CD1c-positive myeloid dendritic cell (primary cell): ENCODE measurements at regions not wholly inside any gene's neighbourhood (a gene's known extent, or its start where the extent isn't known, plus 50 kb on each side); places are given as distances from the start of the nearest gene placed in this dataset.

Source experiments
- DNase-seq: peaks from one replicate; pipeline ENCODE4 v3.0.0-alpha.2; 2016; ENCODE audit errors: extremely low spot score

- no peak for DNase-seq
Measured at GRCh38 chr3:22216601-22217000, 465.6 kb upstream of the ZNF385D start.

GRCh38 chr3:22225161-22225560 lies 474.2 kb upstream of the ZNF385D start:
- no peak for DNase-seq

DNA sequence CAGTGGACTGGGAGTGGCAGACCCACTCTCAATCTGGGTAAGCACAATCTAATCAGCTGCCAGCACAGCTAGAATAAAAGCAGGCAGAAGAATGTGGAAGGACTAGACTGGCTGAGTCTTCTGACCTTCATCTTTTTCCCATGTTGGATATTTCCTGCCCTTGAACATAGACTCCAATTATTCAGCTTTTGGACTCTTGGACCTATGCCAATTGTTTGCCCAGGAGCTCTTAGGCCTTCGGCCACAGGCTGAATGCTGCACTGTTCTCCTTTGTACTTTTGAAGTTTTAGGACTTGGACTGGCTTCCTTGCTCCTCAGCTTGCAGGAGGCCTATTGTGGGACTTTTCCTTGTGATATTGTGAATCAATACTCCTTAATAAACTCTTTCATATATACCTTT lies 477.7 kb upstream of the ZNF385D start:
- no peak for DNase-seq

DNA sequence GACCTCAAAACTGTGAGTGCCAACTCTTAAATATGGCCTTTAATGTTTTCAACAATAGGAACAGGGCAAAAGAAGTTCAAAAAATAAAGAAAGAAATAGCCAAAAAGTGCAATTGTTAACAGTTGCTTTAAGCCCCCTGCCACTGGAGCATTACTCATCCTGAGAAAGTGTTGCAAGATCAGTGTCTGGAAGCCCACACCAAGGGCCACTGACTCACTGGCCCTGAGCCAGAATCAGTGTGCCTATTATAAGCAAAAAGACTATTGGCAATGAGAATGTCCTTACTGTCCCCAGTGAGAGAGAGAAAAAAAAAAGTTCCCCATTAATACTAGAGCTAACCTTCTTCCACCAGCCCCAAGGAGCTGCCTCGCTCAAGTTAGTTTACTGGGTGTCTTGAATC lies 480.1 kb upstream of the ZNF385D start:
- DNase-seq, result no peak

GRCh38 chr3:22236490-22237270 lies 485.7 kb upstream of the ZNF385D start:
- DNase-seq, result peak; percentile 32

DNA sequence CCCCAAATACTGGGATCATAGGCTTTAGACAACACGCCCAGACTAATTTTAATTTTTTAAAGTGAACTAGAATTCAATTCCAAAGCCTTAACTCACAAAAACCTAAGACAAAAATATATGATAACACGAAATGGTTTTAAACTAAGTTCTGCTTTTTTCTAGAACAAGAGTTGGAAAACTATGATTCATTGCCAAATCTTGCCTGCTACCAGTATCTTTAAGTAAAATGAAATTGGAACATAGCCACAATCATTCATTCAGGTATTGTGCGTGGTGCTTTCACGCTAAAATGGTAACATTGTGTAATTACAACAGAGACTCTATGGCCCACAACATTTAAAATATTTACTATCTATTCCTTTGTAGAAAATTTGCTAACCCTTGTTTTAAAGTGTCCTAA lies 488.0 kb upstream of the ZNF385D start:
- no peak for DNase-seq

DNA sequence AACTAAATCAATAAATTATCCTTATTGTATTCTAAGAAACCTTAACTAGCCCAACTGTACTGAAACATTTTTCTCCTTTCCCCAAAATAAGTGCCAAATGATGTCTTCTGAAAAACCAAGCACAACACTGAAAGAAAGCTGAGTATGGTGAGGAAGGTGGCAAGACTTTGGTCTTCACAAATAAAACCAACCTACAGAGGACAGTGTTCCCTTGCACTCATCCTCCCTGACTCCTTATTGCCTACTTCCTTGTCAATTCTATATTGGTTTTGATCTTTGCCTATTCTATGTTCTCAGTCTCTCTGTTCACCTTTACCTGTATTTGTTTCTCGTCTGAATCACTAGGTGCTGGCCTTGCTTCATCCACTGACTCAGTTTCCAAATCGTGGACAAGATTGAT lies 490.1 kb upstream of the ZNF385D start:
- DNase-seq, result no peak

- DNase-seq, result no peak
Measured at GRCh38 chr3:22244761-22245521, 493.9 kb upstream of the ZNF385D start.

- no peak for DNase-seq
Measured at GRCh38 chr3:22245811-22246583, 495.0 kb upstream of the ZNF385D start.

GRCh38 chr3:22249658-22250057 lies 498.6 kb upstream of the ZNF385D start:
- no peak for DNase-seq

- DNase-seq, result no peak
Measured at GRCh38 chr3:22257252-22257651, 506.2 kb upstream of the ZNF385D start.

DNA sequence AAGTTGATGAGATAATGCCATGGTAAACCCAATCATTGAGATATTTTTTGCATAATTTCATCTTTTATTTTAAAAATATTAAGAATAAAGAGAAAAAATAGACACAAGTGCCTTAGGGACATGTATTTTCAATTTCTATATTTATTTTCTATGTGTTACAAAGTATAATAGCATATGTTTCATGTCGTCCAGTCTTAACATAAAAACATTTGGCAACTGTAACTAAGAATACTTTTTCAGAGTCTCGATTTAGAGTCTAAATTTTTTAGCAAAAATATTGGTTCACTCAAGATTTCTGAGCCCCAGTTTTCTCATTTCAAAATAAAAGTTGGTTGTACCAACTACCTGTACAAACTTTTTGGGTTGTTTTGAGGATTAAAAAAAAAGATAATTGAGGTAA lies 511.4 kb upstream of the ZNF385D start:
- no peak for DNase-seq

DNA sequence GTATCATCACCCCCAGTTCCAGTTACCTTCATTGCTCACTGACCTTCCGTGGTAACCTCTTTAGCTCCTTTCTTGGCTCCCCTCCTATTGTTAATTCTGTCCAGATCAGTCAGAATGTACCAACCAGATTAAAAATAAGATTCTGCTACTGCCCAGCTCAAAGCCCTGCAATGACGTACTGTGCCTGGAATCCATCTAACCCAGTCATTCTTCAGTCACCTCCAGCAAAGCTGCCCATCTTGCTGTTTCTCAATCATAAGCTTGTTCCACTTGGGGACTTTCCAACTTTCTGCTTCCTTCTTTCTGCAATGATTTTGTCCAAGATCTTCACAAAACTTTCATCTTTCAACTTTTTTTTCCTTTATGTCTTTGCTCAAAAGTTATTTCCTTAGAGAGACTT lies 512.0 kb upstream of the ZNF385D start:
- no peak for DNase-seq

- no peak for DNase-seq
Measured at GRCh38 chr3:22265403-22265802, 514.4 kb upstream of the ZNF385D start.

- DNase-seq, result no peak
Measured at GRCh38 chr3:22269831-22270230, 518.8 kb upstream of the ZNF385D start.

DNA sequence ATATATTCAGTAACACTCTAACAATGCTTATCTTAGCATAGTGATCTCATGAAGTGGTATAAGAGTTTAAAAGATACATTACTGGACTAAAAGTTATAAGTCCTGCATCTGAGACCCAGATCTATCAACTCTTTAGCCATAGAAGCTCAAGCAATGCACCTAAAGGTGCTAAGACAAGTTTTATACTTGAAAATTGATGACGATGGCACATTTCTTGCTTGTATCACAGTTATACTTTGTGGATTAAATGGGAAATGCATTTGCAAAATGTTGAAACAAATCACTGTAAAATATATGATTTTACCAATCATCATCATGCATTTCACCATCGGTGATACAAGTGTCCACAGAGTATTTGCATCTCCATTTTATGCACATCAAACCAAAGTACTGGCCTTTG lies 525.3 kb upstream of the ZNF385D start:
- DNase-seq, result no peak

GRCh38 chr3:22284559-22284958 lies 533.5 kb upstream of the ZNF385D start:
- no peak for DNase-seq

GRCh38 chr3:22288756-22289155 lies 537.7 kb upstream of the ZNF385D start:
- no peak for DNase-seq

- no peak for DNase-seq
Measured at GRCh38 chr3:22292681-22293080, 541.7 kb upstream of the ZNF385D start.

DNA sequence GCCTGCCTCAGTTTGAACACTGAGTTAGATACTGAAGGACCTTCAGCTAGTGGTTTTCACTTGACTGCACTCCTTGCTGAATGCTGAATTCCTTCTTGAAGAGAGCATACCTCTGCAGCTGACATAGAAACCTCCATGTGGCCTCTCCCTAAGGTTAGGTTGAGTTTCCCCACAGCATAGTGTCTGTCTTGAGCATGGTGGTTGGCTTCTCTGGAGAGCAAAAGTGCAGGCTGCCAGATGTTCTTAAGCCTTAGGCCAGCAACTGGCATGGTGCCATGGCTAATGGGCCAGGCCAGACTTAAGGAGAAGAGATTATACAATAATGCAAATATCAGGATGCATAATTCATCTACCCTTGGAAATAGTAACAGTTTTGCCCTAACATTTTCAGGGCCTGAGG lies 545.6 kb upstream of the ZNF385D start:
- no peak for DNase-seq

GRCh38 chr3:22297436-22297835 lies 546.4 kb upstream of the ZNF385D start:
- DNase-seq, result no peak

DNA sequence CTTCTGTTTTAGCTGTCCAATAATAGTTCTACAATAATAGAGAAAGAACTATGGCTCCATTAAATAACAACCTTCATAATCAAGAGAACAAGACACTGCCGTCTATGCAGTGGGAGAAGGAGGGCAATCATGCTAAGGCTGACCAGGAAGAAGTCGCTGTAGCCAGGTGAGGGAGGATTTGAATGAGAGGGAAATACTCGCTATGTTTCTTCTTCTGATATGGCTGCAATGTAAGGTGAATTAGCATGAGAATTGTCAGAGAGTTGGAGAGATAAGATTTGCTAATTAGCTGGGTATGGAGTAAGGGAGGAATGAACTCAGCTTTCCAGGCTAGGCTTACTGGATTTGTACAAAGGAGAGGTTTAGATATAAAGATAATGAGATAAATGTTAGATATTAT lies 555.4 kb upstream of the ZNF385D start:
- no peak for DNase-seq

DNA sequence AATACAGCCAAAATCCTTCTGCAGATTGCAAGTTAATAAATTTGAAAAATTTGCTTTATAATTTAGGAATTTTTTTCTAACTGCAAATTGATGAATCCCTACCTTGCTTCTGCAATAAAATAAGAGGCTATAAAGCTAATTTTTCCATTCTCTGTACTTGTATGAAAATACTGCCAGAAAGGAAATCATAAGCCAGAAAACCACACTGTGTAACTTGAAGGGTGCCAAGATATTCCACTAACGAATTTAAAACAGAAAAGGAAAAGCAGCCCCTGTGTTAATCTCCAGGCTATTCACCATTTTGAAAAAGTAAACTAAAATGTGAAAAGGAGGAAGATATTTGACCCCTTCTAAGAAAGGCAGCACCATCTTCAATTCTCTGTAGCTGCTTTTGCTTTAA lies 557.9 kb upstream of the ZNF385D start:
- no peak for DNase-seq
